ENCODE measurements at regions not wholly inside any gene's neighbourhood (a gene's known extent, or its start where the extent isn't known, plus 50 kb on each side); places are given as distances from the start of the nearest gene placed in this dataset.

- DNase-seq (ENCODE audit: low read depth in 2 of 3, low spot score in 2 of 3): no peak
These were observed 51.5 kb downstream of the SST start for GRCh38 chr3:187618722-187619121.

DNA sequence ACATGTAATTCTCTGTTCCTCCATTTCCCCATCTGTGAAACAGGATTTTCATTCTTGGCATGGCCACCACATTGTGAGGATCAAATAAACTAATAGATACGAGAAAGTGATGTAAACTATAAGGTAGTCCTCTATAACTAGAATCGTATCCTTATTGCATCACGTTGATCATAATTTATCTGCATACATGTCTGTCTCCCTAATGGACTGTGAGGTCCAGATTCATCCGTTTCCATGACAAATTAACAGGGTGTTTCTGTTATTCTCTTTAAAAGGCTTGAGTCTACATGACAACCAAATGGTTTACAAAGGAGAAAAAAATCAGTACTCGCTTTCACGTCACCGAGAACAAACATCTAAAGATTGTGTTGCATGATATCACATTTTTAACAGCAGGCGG lies 53.0 kb downstream of the SST start:
- no peak for DNase-seq (ENCODE audit: low read depth in 2 of 3, low spot score in 2 of 3)

DNA sequence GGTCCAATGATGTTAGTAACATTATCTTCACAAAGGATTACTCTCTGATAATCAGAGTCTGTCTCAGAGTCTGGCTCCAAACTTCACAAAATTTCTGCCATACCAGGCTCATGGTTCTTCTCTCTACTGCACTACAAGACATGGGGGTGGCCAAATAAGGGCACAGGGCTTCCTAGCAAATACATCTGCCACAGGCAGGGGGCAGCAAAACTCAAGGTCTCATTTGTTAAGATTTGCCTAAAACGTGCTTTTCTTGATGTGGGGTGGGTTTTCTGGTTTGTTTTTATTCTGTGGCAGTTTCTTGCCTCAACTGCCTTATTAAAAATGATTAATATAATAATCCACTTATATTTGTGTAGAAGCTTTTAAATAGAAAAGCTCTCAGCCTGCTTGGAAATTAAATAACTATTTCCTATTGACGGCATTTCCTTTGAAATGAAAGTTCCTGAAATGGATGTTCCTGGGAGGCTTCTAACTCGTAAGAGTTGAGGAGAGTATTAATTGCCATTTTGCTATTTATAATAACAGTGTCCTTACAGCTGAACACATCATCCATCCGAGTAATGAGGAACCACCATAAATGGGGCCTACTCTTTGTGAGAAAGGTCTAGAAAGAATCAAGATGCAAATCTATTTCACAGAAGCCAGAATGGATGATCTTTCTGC lies 53.8 kb downstream of the SST start:
- peak in 2 of 3 donors; percentile 48 to 75 for DNase-seq (ENCODE audit: low read depth in 2 of 3, low spot score in 2 of 3)

DNA sequence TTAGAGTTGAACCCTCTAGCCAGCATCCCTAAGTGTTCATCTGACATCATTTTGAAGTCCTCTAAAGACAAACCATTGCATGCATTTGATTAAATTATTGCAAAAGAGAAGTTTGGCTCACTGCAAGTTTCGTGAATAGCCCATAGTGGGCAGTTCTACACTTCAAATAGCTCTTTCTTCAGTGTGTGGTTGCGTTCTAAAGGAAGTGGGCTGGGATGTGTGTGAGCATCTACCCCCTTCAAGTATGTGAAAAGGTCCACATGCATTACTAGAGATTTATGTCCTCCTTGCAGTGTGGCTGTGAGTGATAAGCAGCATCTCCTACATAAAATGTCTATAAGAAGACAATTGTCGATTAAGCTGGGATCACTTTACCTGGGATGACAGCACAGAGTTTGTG lies 54.6 kb downstream of the SST start:
- DNase-seq (ENCODE audit: low read depth in 2 of 3, low spot score in 2 of 3): peak in 1 of 3 donors; percentile 1

GRCh38 chr3:187612656-187613055 lies 57.5 kb downstream of the SST start:
- no peak for DNase-seq (ENCODE audit: low read depth in 2 of 3, low spot score in 2 of 3)

DNA sequence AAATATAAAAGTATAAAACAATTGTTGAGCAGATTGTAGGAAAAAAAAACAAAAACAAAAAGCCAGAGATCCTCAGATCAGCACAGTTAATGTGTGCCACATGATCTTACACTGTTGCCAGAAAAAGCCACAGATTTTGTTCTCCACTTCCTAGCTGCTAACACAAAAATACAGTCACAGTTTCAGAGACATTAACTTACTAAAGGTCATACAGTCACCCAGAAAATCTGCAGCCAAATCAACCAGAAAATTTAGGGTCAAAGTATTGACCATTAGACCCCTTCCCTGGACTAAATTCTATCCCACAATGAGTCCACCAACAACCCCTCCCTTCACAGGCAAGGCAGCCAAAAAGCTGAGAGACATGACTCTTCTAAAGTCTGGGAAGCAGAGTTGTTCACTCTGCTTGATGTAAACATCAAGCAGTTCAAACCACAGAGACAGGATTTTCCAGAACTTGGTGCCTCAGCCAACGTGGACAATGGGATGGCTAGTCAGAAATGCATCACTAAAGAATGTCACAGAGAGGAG lies 59.1 kb downstream of the SST start:
- no peak for DNase-seq (ENCODE audit: low read depth in 2 of 3, low spot score in 2 of 3)

- no peak for DNase-seq (ENCODE audit: low read depth in 2 of 3, low spot score in 2 of 3)
These were observed 75.9 kb downstream of the SST start for GRCh38 chr3:187594272-187594671.

GRCh38 chr3:187593451-187593850 lies 76.7 kb downstream of the SST start:
- no peak for DNase-seq (ENCODE audit: low read depth in 2 of 3, low spot score in 2 of 3)

- no peak for DNase-seq (ENCODE audit: low read depth in 2 of 3, low spot score in 2 of 3)
These were observed 79.2 kb downstream of the SST start for GRCh38 chr3:187590861-187591576.

DNA sequence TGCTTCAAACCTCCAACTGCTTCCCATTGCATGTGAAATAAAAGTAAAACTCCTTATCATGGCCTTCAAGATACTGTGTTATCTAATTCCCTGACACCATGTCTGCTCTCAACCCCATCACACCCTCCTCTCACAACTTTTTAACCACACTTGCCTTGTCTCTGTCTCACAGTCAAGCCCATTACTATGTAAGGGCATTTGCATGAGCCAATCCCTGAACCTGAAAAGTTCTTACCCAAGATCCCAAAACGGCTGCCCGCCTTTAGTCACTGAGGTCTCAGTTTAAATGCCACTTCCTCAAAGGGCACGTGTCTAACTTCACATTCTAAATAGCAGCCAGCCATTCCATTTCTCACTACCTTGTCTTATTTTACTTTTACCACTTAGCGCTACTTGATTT lies 83.1 kb downstream of the SST start:
- peak in 1 of 3 donors; percentile 8 for DNase-seq (ENCODE audit: low read depth in 2 of 3, low spot score in 2 of 3)

DNA sequence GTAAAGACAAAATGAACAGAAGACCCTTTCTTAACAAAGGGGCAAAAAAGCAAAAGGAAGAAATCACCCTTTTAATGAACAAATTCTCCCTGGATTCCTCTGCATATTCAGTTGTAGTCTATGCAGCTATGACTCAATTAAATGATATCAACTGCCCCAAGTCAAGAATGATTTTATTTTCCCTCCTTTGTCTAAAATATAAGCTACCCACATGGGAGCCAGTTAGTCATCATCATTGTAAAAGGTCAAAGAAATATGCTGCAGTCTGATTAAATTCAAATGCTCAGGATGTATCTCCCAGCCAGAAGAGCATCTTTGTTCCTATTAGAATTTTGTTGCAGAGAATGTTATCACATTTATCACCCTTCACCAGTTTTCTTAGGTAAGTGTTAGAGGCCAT lies 84.0 kb downstream of the SST start:
- DNase-seq (ENCODE audit: low read depth in 2 of 3, low spot score in 2 of 3): no peak

DNA sequence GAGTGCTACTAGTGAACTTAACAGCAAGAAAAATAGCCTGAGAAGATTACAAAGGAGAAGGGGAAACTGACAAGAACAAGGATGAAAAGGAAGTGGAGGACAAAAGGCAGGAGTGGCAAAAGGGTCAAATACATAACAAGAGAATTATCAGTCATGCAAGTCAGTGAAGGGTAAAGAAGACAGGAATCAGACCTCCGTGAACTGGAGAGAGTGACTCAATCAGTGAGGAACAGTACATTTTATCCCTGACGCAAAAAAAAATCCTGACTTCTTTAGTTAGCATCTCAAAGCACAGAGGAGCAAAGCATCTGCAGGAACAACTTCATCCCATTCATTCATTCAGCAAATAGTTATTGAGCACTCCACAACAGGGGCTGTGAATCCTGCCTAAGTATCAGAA lies 97.8 kb downstream of the SST start:
- DNase-seq (ENCODE audit: low read depth in 2 of 3, low spot score in 2 of 3): no peak

- no peak for DNase-seq (ENCODE audit: low read depth in 2 of 3, low spot score in 2 of 3)
These were observed 98.5 kb downstream of the SST start for GRCh38 chr3:187571701-187572100.

- DNase-seq (ENCODE audit: low read depth in 2 of 3, low spot score in 2 of 3): no peak
These were observed 99.4 kb downstream of the SST start for GRCh38 chr3:187570776-187571175.

DNA sequence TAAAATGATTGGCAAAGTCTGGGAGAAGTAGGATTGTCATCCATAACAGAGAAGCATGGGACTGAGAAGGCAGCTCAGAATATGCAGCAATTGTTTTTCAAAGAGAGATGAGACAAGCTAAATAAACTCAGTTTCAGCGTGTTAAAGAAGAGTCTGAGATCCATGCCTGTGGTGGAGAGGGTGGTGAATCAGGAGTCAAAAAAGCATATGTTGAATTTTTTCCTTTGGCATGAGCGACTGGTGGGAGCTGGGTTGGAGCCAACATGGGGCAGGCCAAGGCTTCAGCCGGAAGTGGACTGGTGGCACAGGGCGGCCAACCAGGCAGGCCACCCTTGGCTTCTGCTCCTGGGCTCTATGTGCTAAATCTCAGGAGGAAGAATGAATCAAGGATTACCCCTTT lies 102.0 kb downstream of the SST start:
- DNase-seq (ENCODE audit: low read depth in 2 of 3, low spot score in 2 of 3): no peak

GRCh38 chr3:187567661-187568121 lies 102.5 kb downstream of the SST start:
- DNase-seq (ENCODE audit: low read depth in 2 of 3, low spot score in 2 of 3): peak in 1 of 3 donors; percentile 10

DNA sequence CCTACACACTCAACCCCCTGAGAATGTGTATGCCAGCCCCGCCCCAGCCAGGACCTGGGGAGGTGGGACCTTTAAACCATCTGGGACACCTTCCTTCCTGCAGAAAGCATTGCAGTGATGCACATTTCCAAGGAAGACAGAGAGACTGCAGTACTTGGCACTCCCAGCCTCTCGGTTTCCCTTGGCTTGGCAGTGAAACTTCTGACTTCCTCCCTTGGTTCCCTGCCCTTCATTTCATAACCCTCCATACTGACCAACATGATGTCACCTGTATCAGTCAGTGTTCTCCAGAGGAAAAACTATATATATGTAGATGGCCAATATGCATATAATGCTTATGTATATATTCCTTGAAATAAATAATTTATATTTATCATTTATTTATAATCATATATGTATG lies 103.2 kb downstream of the SST start:
- no peak for DNase-seq (ENCODE audit: low read depth in 2 of 3, low spot score in 2 of 3)

DNA sequence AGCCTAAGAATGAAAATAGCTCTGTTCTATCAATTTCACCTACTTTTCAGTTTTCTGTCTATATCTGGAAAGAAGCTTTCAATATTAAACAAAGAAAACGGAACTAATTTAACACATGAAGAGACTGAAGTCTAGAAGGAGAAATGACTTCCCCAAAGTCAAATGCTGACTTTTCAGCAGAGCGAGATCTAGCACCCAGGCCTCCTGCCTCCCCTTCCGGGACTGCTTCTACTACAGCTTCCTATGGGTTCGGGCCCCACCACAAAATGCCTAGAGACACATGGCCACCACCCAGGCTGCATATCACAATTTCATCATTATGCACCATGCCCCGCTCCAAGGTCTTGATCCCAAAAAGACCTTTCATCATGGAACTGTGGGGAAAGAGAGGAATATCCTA lies 104.5 kb downstream of the SST start:
- DNase-seq (ENCODE audit: low read depth in 2 of 3, low spot score in 2 of 3): no peak

GRCh38 chr3:187558990-187559389 lies 111.2 kb downstream of the SST start:
- no peak for DNase-seq (ENCODE audit: low read depth in 2 of 3, low spot score in 2 of 3)

DNA sequence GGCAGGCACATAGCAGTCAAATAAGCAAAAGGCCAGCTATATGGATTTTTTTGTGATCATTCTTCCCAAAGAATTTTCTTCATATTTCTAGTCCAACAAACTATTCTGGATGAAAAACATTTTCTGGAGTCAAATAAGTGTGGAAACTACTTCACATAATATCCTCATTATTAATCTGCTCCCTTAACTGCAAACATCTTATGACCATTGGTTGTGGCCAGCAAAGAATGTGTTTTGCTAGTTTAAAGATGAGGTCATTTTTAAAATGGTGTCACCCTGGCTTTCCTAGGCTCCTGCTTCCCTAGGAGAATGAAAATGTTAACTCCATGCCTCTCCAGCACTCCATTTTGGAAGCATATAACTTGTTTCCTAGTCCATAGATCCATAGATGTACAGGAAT lies 118.8 kb downstream of the SST start:
- DNase-seq (ENCODE audit: low read depth in 2 of 3, low spot score in 2 of 3): no peak

DNA sequence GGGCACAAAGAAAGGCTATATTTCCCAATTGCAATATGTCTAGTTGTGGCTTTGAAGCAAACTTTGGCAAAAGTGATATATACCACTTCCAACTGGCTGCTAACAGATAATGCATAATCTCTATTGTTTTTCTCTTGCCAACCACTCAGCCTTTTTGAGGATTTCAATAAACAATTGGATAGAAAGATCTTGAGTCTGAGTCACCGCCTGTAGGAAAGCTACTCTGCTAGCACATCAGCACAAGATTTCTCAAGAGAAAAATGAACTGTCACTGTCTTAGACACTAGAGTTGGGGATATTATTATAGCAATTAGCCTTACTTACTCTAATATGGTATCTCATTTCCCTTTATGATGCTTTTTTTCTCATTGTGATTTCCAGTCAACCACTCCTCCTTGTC lies 119.7 kb downstream of the SST start:
- no peak for DNase-seq (ENCODE audit: low read depth in 2 of 3, low spot score in 2 of 3)

DNA sequence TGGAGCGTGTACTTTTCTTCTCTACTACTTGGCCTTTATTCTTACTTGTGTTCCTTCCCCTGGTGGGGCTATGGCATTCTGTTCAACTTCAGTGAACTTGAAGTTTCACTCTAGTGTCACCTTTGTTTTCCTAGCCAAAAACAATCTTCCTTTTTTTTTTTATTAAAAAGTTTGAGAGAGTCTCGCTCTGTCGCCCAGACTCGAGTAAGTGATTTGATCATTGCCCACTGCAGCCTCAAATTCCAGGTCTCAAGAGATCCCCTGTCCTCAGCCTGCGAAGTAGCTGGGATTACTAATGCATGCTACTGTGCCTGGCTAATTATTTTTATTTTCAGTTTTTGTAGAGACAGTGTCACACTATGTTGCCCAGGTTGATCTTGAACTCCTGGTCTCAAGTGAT lies 124.8 kb downstream of the SST start:
- no peak for DNase-seq (ENCODE audit: low read depth in 2 of 3, low spot score in 2 of 3)
